Upper lobe of left lung (tissue), 6 donors: ENCODE measurements at regions not wholly inside any gene's neighbourhood (a gene's known extent, or its start where the extent isn't known, plus 50 kb on each side); places are given as distances from the start of the nearest gene placed in this dataset.

ENCODE experiments used
- ATAC-seq, 2 donors: fragments of 200-7000 bp; cut with Tn5 transposase; one replicate each; pipeline ENCODE4 v1.9.1; 2022; ENCODE audit warnings: mild to moderate bottlenecking in 2 of 2, moderate library complexity in 2 of 2; ENCODE audit not compliant: low FRiP score in 2 of 2
- DNase-seq, 2 donors: peaks; one replicate each; pipeline ENCODE4 v3.0.0-alpha.2; 2019 to 2020
- H3K27ac ChIP-seq, 4 donors: fragments of 200-600 bp; sonication (generic); one replicate each; pipeline ENCODE4 v1.5.1; 2016 to 2019
- H3K27me3 ChIP-seq, 4 donors: fragments of 200-600 bp; sonication (generic); one replicate each; pipeline ENCODE4 v1.5.1; 2017 to 2019
- H3K36me3 ChIP-seq, 4 donors: fragments of 200-600 bp; sonication (generic); one replicate each; pipeline ENCODE4 v1.5.1; 2016 to 2019
- H3K4me1 ChIP-seq, 4 donors: fragments of 200-600 bp; sonication (generic); one replicate each; pipeline ENCODE4 v1.5.1; 2018 to 2019
- H3K4me3 ChIP-seq, 4 donors: fragments of 200-600 bp; sonication (generic); one replicate each; pipeline ENCODE4 v1.5.1; 2017 to 2019; ENCODE audit warnings: mild to moderate bottlenecking in 2 of 4, moderate library complexity in 1 of 4
- H3K9me3 ChIP-seq, 4 donors: fragments of 200-600 bp; sonication (generic); one replicate each; pipeline ENCODE4 v1.5.1; 2018 to 2019
- CTCF ChIP-seq, 6 experiments: fragments of 450-650 bp in 4 of 6; fragments of 200-600 bp in 2 of 6; sonication (generic) in 2 of 6; IDR thresholded peaks; one replicate each; pipeline ENCODE4 v1.5.1; 2016 to 2019; ENCODE audit warnings: antibody characterized with exemption in 6 of 6
- EP300 ChIP-seq, 4 donors: sonication (generic); formaldehyde crosslinking; IDR thresholded peaks; one replicate each; pipeline ENCODE4 v1.5.1; 2017; ENCODE audit warnings: antibody characterized with exemption in 4 of 4, control low read depth in 2 of 4
- POLR2A ChIP-seq, 4 donors: fragments of 450-650 bp; IDR thresholded peaks; one replicate each; pipeline ENCODE4 v1.5.1; 2016 to 2017; ENCODE audit warnings: antibody characterized with exemption in 4 of 4, mild to moderate bottlenecking in 2 of 4
- POLR2AphosphoS5 ChIP-seq, 2 donors: sonication (generic); formaldehyde crosslinking; IDR thresholded peaks; one replicate each; pipeline ENCODE4 v1.5.1; 2017; ENCODE audit warnings: antibody characterized with exemption in 2 of 2
- WGBS, 2 donors: methylation state at CpG; one replicate each; pipeline ENCODE4 v1.1.5; 2017 to 2018; 5-methylcytosine and 5-hydroxymethylcytosine counted together
- donor health status: DM: no; HTN: no; CAD: no; lungs with moderate emphysema.
- donor health status: DM: no; HTN: yes; CAD: no; lungs with severe emphysema.

GRCh38 chr6:98633886-98634285 is 200.5 kb upstream of the POU3F2 start:
- Histone ChIP-seq H3K4me3 (no peak overlapping the region), H3K4me1 (no peaks in the 10 kb centered on the region), H3K36me3 (no peaks in the 10 kb centered on the region), H3K27me3 (no peaks in the 10 kb centered on the region), H3K9me3 (no peaks in the 10 kb centered on the region), H3K27ac (no peak overlapping the region)
- TF ChIP-seq POLR2A (IDR thresholded peaks at IDR 0.05) (no peak), EP300 (IDR thresholded peaks at IDR 0.05) (no peak), POLR2AphosphoS5 (IDR thresholded peaks at IDR 0.05) (no peak), CTCF (IDR thresholded peaks at IDR 0.05) (no peak)
- DNase-seq (no peak), ATAC-seq (no peak)

DNA sequence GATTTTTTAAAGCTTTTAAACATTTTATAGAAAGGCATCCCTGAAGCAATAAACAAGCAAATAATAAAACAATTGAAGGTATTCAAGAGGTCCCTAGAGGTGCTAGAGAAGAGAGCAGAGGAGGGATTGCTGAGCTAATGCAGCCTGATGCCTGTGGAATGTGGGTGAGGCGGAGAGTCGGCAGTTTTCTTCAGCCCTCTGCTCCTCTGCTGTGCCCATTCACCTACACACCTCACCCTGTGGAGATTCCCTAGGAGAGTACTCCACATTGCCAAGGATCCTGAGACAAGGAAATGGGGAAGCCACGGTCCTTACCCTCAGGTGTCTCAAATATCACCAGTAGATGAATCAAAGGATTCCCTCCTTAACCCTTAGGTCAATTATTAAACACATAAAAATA is 199.8 kb upstream of the POU3F2 start:
- no peaks in the 10 kb centered on the region for H3K36me3 ChIP-seq
- 47 to 57% methylated on average over 3 of the region's 3 CpGs for WGBS, 2 donors
- H3K27me3 ChIP-seq = no peaks in the 10 kb centered on the region
- no peak overlapping the region for H3K27ac ChIP-seq
- no peak overlapping the region for H3K4me3 ChIP-seq
- ATAC-seq (peak in 1 of 2 donors; percentile 31), DNase-seq (no peak)
- TF ChIP-seq POLR2AphosphoS5 (IDR thresholded peaks at IDR 0.05) (no peak), POLR2A (IDR thresholded peaks at IDR 0.05) (no peak), CTCF (IDR thresholded peaks at IDR 0.05) (no peak), EP300 (IDR thresholded peaks at IDR 0.05) (no peak)
- no peaks in the 10 kb centered on the region for H3K9me3 ChIP-seq
- H3K4me1 ChIP-seq = no peaks in the 10 kb centered on the region

DNA sequence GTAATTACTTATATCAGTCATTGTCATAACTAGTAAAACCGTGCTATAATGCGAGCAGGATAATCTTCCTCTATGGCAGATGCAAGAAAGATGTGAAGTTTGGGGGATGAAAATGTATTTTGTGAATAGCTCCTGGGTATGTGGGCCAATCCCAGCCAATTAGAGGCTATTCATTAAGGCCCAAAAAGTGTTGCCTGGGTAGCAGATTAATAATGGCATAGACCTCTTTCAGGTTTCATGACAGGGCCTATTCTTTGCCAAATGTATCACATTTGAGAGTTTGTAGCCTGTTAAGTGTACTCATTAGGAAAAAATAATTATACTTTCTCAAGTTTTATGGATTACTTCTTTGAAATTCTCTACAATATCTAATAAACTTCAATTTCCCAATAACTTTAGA is 199.2 kb upstream of the POU3F2 start:
- ATAC-seq (no peak), DNase-seq (no peak)
- no peaks in the 10 kb centered on the region for H3K9me3 ChIP-seq
- TF ChIP-seq POLR2A (IDR thresholded peaks at IDR 0.05) = no peak
- TF ChIP-seq CTCF (IDR thresholded peaks at IDR 0.05) = no peak
- no peak for TF ChIP-seq EP300 (IDR thresholded peaks at IDR 0.05)
- no peak for TF ChIP-seq POLR2AphosphoS5 (IDR thresholded peaks at IDR 0.05)
- H3K27ac ChIP-seq = no peak overlapping the region
- H3K27me3 ChIP-seq = no peaks in the 10 kb centered on the region
- H3K4me3 ChIP-seq = no peak overlapping the region
- H3K4me1 ChIP-seq = no peaks in the 10 kb centered on the region
- H3K36me3 ChIP-seq = no peaks in the 10 kb centered on the region
- 78 to 81% methylated on average over 2 of the region's 2 CpGs for WGBS, 2 donors

- DNase-seq = no peak
- Histone ChIP-seq H3K4me1 (no peaks in the 10 kb centered on the region), H3K27ac (no peak overlapping the region), H3K9me3 (no peaks in the 10 kb centered on the region), H3K4me3 (no peak overlapping the region), H3K36me3 (no peaks in the 10 kb centered on the region), H3K27me3 (no peaks in the 10 kb centered on the region)
- TF ChIP-seq EP300 (IDR thresholded peaks at IDR 0.05) (no peak), POLR2A (IDR thresholded peaks at IDR 0.05) (no peak), POLR2AphosphoS5 (IDR thresholded peaks at IDR 0.05) (no peak), CTCF (IDR thresholded peaks at IDR 0.05) (no peak)
- WGBS, 2 donors = 2 to 5% methylated on average over 1 of the region's 1 CpG
- no peak for ATAC-seq
Measured at GRCh38 chr6:98636941-98637340, 197.4 kb upstream of the POU3F2 start.

- DNase-seq (no peak), ATAC-seq (no peak)
- Histone ChIP-seq H3K27ac (no peak overlapping the region), H3K9me3 (no peaks in the 10 kb centered on the region), H3K27me3 (no peaks in the 10 kb centered on the region), H3K4me1 (no peaks in the 10 kb centered on the region), H3K4me3 (no peak overlapping the region), H3K36me3 (no peaks in the 10 kb centered on the region)
- no peak for TF ChIP-seq CTCF (IDR thresholded peaks at IDR 0.05)
- no peak for TF ChIP-seq EP300 (IDR thresholded peaks at IDR 0.05)
- no peak for TF ChIP-seq POLR2A (IDR thresholded peaks at IDR 0.05)
- no peak for TF ChIP-seq POLR2AphosphoS5 (IDR thresholded peaks at IDR 0.05)
- WGBS, 2 donors = 79 to 85% methylated on average over 5 of the region's 5 CpGs
Measured at GRCh38 chr6:98639089-98639635, 195.2 kb upstream of the POU3F2 start.
